NCI-H2196 treated with DMSO at 0.1 percent for 48 hours (cell line): ENCODE measurements at regions not wholly inside any gene's neighbourhood (a gene's known extent, or its start where the extent isn't known, plus 50 kb on each side); places are given as distances from the start of the nearest gene placed in this dataset.
A peak's percentile ranks its signal among the peaks of the same experiment; 100 is the strongest.
"Not testable (repeated sequence)": the region's sequence is repeated elsewhere in the genome, so short reads cannot be mapped to it uniquely, and the experiment has no call there.

ENCODE experiments used
- DNase-seq: peaks from one replicate; lab custom pipeline; 2025; ENCODE audit not compliant: unreplicated experiment; lab: John Stamatoyannopoulos, UW

GRCh38 chr11:13782390-13783075, 114.1 kb downstream of the FAR1 start:
- no peak for DNase-seq

DNA sequence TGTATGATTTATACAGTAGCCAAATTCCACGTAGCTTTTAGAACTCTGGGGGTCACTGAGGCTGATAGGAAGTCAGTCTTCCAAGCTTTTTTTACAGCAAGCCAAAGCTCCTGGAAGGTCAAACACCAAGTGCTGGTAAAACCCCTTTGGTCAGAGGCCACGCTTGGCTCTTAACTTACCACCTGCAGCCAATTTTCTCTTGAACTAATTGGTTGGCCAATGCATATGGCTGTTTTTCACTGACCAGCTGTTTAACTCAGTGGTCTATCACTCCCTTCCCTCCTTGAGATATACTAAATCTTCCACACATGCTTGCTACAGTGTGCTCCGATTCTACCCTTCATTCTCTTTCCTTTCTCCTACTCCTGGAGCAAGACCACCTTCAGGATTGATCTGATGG, 116.0 kb downstream of the FAR1 start:
- DNase-seq: no peak

DNA sequence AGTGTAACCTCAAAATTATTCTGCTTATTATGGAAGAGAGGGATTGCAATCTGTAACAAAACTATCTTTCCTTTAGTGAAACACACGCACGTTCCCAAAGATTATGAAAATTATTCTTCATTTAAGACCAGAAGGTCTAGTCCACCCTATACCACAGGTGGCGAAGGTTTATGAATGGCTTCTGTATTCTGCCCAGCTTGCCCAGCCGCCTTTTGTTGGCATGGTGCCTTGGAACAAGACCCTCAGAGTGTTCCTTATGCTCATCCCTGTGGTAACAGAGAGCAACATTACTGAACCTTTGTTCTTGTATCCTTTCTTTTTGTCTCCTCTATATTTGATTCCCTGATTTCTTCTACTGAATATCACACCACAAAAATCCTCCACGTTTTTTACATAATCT, 116.4 kb downstream of the FAR1 start:
- DNase-seq: peak; percentile 5

- no peak for DNase-seq
Observed at GRCh38 chr11:13786688-13787087, 118.2 kb downstream of the FAR1 start.

DNA sequence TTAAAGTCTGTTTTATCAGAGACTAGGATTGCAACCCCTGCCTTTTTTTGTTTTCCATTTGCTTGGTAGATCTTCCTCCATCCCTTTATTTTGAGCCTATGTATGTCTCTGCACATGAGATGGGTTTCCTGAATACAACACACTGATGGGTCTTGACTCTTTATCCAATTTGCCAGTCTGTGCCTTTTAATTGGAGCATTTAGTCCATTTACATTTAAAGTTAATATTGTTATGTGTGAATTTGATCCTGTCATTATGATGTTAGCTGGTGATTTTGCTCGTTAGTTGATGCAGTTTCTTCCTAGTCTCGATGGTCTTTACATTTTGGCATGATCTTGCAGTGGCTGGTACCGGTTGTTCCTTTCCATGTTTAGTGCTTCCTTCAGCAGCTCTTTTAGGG, 129.1 kb downstream of the FAR1 start:
- DNase-seq: not testable (repeated sequence)

DNA sequence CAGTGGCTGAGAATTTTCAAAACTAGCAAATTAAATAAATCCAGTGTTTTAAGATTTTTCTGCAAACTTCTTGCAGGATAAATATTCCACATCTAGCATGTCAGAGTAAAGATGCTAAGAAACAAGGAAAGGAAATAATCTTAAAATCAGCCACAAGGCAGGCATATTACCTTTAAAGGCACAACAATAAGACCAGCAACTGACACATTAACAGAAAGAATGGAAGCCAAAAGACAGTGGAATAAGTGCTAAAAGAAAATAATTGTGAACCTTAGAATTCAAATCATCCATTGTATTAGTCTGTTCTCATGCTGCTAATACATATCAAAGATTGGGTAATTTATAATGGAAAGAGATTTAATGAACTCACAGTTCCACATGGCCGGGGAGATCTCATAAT, 132.4 kb downstream of the FAR1 start:
- DNase-seq: no peak

DNA sequence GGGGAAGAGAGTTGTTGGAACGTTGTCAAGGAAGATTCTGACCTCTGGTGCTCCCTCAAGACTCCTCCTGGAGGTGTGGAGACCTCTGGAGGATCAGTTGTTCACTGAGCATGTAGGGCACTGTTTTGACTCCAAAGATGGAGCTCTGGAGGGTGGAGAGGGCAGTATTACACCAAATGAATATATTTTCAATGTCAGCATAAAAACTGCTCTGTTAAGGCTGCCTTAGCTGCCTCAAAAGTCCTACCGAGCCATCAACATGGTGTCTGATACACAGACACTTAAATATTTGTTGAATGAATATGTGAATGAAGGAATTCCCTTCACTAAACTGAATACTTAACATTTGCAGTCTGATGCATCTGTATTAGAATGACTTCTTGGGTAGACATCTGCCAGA, 144.2 kb upstream of the SPON1 start:
- DNase-seq: no peak

- no peak for DNase-seq
Observed at GRCh38 chr11:13826505-13827278, 135.8 kb upstream of the SPON1 start.

- DNase-seq: peak; percentile 72
Observed at GRCh38 chr11:13831696-13832095, 130.8 kb upstream of the SPON1 start.

- DNase-seq: no peak
Observed at GRCh38 chr11:13834463-13834862, 128.1 kb upstream of the SPON1 start.

- no peak for DNase-seq
Observed at GRCh38 chr11:13836666-13837065, 125.9 kb upstream of the SPON1 start.

GRCh38 chr11:13837286-13837685, 125.2 kb upstream of the SPON1 start:
- DNase-seq: no peak

DNA sequence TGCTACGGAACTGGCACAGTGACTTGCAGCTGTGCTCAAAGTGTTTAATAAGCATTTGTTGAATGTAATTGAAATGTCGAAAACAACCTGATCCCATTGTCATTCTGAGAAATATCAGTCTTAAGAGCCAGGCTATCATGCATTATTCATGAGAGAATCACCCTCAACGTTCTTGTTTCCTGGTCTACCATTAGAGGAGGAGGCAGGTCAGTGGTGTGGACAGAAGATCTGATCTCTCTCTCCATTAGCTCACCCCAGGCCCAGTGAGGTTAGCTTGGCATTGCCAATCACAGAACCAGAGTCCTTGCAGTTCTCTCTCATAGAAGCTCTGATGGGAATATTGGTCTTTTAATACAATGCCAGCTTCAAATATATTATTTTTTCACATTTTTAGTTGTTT, 121.1 kb upstream of the SPON1 start:
- DNase-seq: no peak

GRCh38 chr11:13848031-13848430, 114.5 kb upstream of the SPON1 start:
- DNase-seq: no peak

GRCh38 chr11:13850231-13851005, 112.1 kb upstream of the SPON1 start:
- DNase-seq: no peak

DNA sequence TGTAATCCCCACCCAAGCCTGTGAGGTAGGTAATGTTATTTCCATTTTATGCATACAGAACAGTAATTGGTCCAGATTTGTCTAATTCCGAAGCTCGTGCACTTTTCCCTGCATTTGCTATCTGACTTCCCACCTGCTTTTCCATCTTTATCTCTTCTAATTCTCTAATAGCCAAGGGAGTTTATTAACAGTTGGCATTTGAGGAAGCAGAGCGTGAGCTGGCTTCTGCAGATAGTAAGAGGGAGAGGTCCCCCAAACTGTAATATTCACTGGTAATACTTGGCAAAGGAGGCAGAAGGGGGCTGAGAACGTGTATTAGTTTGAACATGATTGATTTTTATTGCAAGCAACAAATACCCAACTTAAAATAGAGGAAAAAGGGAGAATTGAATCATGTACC, 110.8 kb upstream of the SPON1 start:
- DNase-seq: no peak

- no peak for DNase-seq
Observed at GRCh38 chr11:13852481-13852880, 110.0 kb upstream of the SPON1 start.

- DNase-seq: no peak
Observed at GRCh38 chr11:13857828-13858227, 104.7 kb upstream of the SPON1 start.

DNA sequence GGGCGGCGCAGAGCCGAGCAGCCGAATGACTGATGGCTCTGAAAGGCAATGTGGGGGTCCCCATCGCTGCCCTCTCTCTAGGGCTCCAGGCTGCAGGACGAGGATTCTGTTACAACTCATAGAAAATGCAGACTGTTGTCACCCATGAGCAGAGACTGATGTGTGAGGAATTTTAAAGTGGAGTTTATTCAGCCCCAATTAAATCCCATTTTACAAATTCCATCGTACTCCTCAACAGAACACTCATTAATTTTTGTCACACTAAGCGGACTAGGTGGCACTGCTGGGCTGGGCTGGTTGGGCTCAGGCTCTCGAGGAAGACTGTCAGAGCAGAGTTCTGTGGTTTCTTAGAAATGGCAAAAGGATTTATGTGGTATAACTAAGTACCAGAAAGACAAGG, 102.6 kb upstream of the SPON1 start:
- DNase-seq: no peak

- no peak for DNase-seq
Observed at GRCh38 chr11:13861411-13861810, 101.1 kb upstream of the SPON1 start.

GRCh38 chr11:13862845-13863392, 99.6 kb upstream of the SPON1 start:
- no peak for DNase-seq
